Adrenal gland (tissue), 9 donors: ENCODE measurements at regions not wholly inside any gene's neighbourhood (a gene's known extent, or its start where the extent isn't known, plus 50 kb on each side); places are given as distances from the start of the nearest gene placed in this dataset.

ENCODE experiments used
- DNase-seq, 7 donors: peaks; one replicate each; pipeline ENCODE4 v3.0.0-alpha.2; 2019 to 2020
- H3K27ac ChIP-seq, 5 donors: fragments of 200-600 bp; sonication (generic) in 4 of 5; 1 replicate in 3 of 5; 2 replicates in 2 of 5; pipeline versions ENCODE4 v1.5.1 to v1.8.0; 2016 to 2020; ENCODE audit warnings: mild to moderate bottlenecking in 1 of 5
- H3K27me3 ChIP-seq: fragments of 200-600 bp; 2 replicates; pipeline ENCODE4 v1.8.0; 2021
- H3K36me3 ChIP-seq, 2 donors: fragments of 200-600 bp; replicated peaks in 1 of 2; 1 replicate in 1 of 2; 2 replicates in 1 of 2; pipeline versions ENCODE4 v1.5.1 to v1.8.0; 2018 to 2022
- H3K4me1 ChIP-seq, 2 donors: fragments of 200-600 bp; replicated peaks in 1 of 2; 1 replicate in 1 of 2; 2 replicates in 1 of 2; pipeline versions ENCODE4 v1.5.1 to v1.8.0; 2018 to 2021
- H3K4me3 ChIP-seq, 4 donors: fragments of 200-600 bp; sonication (generic) in 3 of 4; one replicate each; pipeline ENCODE4 v1.5.1; 2016 to 2018
- H3K9me3 ChIP-seq, 3 donors: fragments of 200-600 bp; sonication (generic) in 1 of 3; replicated peaks in 1 of 3; 1 replicate in 2 of 3; 2 replicates in 1 of 3; pipeline versions ENCODE4 v1.5.1 to v1.8.0; 2016 to 2021
- CTCF ChIP-seq, 6 experiments: fragments of 450-650 bp in 4 of 6; fragments of 200-600 bp in 2 of 6; sonication (generic) in 1 of 6; IDR thresholded peaks; 1 replicate in 5 of 6; 2 replicates in 1 of 6; pipeline versions ENCODE4 v1.5.1 to v1.8.0; 2016 to 2021; ENCODE audit warnings: antibody characterized with exemption in 6 of 6, mild to moderate bottlenecking in 2 of 6, moderate library complexity in 1 of 6
- POLR2A ChIP-seq, 2 donors: fragments of 450-650 bp; IDR thresholded peaks; one replicate each; pipeline ENCODE4 v1.6.1; 2017; ENCODE audit warnings: antibody characterized with exemption in 2 of 2, mild to moderate bottlenecking in 2 of 2, moderate library complexity in 1 of 2
- WGBS, 4 donors: extraction: QIAGEN DNeasy Blood & Tissue Kit in 2 of 4; methylation state at CpG; one replicate each; pipeline versions ENCODE4 v1.1.5 to v1.1.7; 2013 to 2017; 5-methylcytosine and 5-hydroxymethylcytosine counted together
- intact Hi-C, 2 donors: fragments of 100-400 bp; cut with DNase I; formaldehyde crosslinking; loops; one replicate each; pipeline versions ENCODE4 v1.14.1 to v1.15.0; 2022 to 2023
- donor health status: healthy with polysubstance abuse.
- donor health status: Bipolar disorder and iron deficiency.
- donor health status: DM: yes; HTN: yes; CAD: no.
- donor health status: DM: no; HTN: no; CAD: no.
- donor health status: DM: no; HTN: no; CAD: no.

- Histone ChIP-seq H3K4me3 (no peak overlapping the region), H3K4me1 (no peaks in the 10 kb centered on the region), H3K36me3 (no peaks in the 10 kb centered on the region), H3K9me3 (no peaks in the 10 kb centered on the region), H3K27me3 (no peaks in the 10 kb centered on the region), H3K27ac (no peak overlapping the region)
- intact Hi-C loops: no loop called here
- TF ChIP-seq POLR2A (IDR thresholded peaks at IDR 0.05) (no peak), CTCF (IDR thresholded peaks at IDR 0.05) (no peak)
- WGBS, 4 donors: 62 to 73% (median 72%) methylated on average over 2 of the region's 2 CpGs
- DNase-seq: no peak
Observed at GRCh38 chr2:34810456-34810855, 1211.4 kb upstream of the FAM98A start.

DNA sequence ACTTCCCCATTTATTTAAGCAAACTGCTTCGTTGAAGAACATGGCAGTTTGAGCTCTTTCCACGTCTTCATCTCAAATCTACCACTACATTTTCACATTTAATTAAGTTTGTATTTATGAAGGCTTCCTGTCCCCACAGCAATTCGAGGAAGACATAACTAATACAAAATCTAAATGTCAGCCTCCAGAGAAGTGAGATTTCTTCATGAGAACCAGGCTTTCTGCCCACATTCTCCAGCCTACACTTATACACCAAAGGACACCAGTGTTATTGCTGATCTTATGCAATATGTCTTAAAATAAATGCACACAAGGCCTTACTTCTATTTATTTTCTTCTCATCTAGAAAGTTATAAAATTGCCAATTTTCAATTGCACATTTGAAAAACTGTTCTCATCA is 1209.3 kb upstream of the FAM98A start:
- Histone ChIP-seq H3K4me3 (no peak overlapping the region), H3K36me3 (no peaks in the 10 kb centered on the region), H3K9me3 (no peaks in the 10 kb centered on the region), H3K4me1 (no peaks in the 10 kb centered on the region), H3K27me3 (no peaks in the 10 kb centered on the region), H3K27ac (no peak overlapping the region)
- TF ChIP-seq CTCF (IDR thresholded peaks at IDR 0.05): no peak
- TF ChIP-seq POLR2A (IDR thresholded peaks at IDR 0.05): no peak
- intact Hi-C loops: no loop called here
- no peak for DNase-seq
- 47 to 56% (median 53%) methylated on average over 3 of the region's 3 CpGs for WGBS, 4 donors

- H3K4me3 ChIP-seq: no peak overlapping the region
- intact Hi-C loops: no loop called here
- H3K4me1 ChIP-seq: no peaks in the 10 kb centered on the region
- no peaks in the 10 kb centered on the region for H3K36me3 ChIP-seq
- TF ChIP-seq CTCF (IDR thresholded peaks at IDR 0.05) (no peak), POLR2A (IDR thresholded peaks at IDR 0.05) (no peak)
- H3K9me3 ChIP-seq: no peaks in the 10 kb centered on the region
- H3K27me3 ChIP-seq: no peaks in the 10 kb centered on the region
- DNase-seq: no peak
- H3K27ac ChIP-seq: no peak overlapping the region
Observed at GRCh38 chr2:34806891-34807290, 1207.8 kb upstream of the FAM98A start.

GRCh38 chr2:34806396-34806795 is 1207.3 kb upstream of the FAM98A start:
- Histone ChIP-seq H3K4me1 (no peaks in the 10 kb centered on the region), H3K36me3 (no peaks in the 10 kb centered on the region), H3K27me3 (no peaks in the 10 kb centered on the region), H3K27ac (no peak overlapping the region), H3K9me3 (no peaks in the 10 kb centered on the region), H3K4me3 (no peak overlapping the region)
- TF ChIP-seq POLR2A (IDR thresholded peaks at IDR 0.05) (no peak), CTCF (IDR thresholded peaks at IDR 0.05) (no peak)
- WGBS, 4 donors: 78 to 89% (median 80%) methylated on average over 3 of the region's 3 CpGs
- no peak for DNase-seq
- intact Hi-C loops: no loop called here
